Adrenal gland (tissue), 9 donors: ENCODE measurements at regions not wholly inside any gene's neighbourhood (a gene's known extent, or its start where the extent isn't known, plus 50 kb on each side); places are given as distances from the start of the nearest gene placed in this dataset.

Source experiments
- DNase-seq, 7 donors: peaks; one replicate each; pipeline ENCODE4 v3.0.0-alpha.2; 2019 to 2020
- H3K27ac ChIP-seq, 5 donors: fragments of 200-600 bp; sonication (generic) in 4 of 5; 1 replicate in 3 of 5; 2 replicates in 2 of 5; pipeline versions ENCODE4 v1.5.1 to v1.8.0; 2016 to 2020; ENCODE audit warnings: mild to moderate bottlenecking in 1 of 5
- H3K27me3 ChIP-seq: fragments of 200-600 bp; 2 replicates; pipeline ENCODE4 v1.8.0; 2021
- H3K36me3 ChIP-seq, 2 donors: fragments of 200-600 bp; replicated peaks in 1 of 2; 1 replicate in 1 of 2; 2 replicates in 1 of 2; pipeline versions ENCODE4 v1.5.1 to v1.8.0; 2018 to 2022
- H3K4me1 ChIP-seq, 2 donors: fragments of 200-600 bp; replicated peaks in 1 of 2; 1 replicate in 1 of 2; 2 replicates in 1 of 2; pipeline versions ENCODE4 v1.5.1 to v1.8.0; 2018 to 2021
- H3K4me3 ChIP-seq, 4 donors: fragments of 200-600 bp; sonication (generic) in 3 of 4; one replicate each; pipeline ENCODE4 v1.5.1; 2016 to 2018
- H3K9me3 ChIP-seq, 3 donors: fragments of 200-600 bp; sonication (generic) in 1 of 3; replicated peaks in 1 of 3; 1 replicate in 2 of 3; 2 replicates in 1 of 3; pipeline versions ENCODE4 v1.5.1 to v1.8.0; 2016 to 2021
- POLR2A ChIP-seq, 2 donors: fragments of 450-650 bp; IDR thresholded peaks; one replicate each; pipeline ENCODE4 v1.6.1; 2017; ENCODE audit warnings: antibody characterized with exemption in 2 of 2, mild to moderate bottlenecking in 2 of 2, moderate library complexity in 1 of 2
- WGBS, 4 donors: extraction: QIAGEN DNeasy Blood & Tissue Kit in 2 of 4; methylation state at CpG; one replicate each; pipeline versions ENCODE4 v1.1.5 to v1.1.7; 2013 to 2017; 5-methylcytosine and 5-hydroxymethylcytosine counted together
- intact Hi-C, 2 donors: fragments of 100-400 bp; cut with DNase I; formaldehyde crosslinking; loops; one replicate each; pipeline versions ENCODE4 v1.14.1 to v1.15.0; 2022 to 2023
- TF ChIP-seq, protein P1 (sequence below), 6 experiments: fragments of 450-650 bp in 4 of 6; fragments of 200-600 bp in 2 of 6; sonication (generic) in 1 of 6; IDR thresholded peaks; 1 replicate in 5 of 6; 2 replicates in 1 of 6; pipeline versions ENCODE4 v1.5.1 to v1.8.0; 2016 to 2021; ENCODE audit warnings: antibody characterized with exemption in 6 of 6, mild to moderate bottlenecking in 2 of 6, moderate library complexity in 1 of 6
- donor health status: healthy with polysubstance abuse.
- donor health status: Bipolar disorder and iron deficiency.
- donor health status: DM: yes; HTN: yes; CAD: no.
- donor health status: DM: no; HTN: no; CAD: no.
- donor health status: DM: no; HTN: no; CAD: no.

DNA sequence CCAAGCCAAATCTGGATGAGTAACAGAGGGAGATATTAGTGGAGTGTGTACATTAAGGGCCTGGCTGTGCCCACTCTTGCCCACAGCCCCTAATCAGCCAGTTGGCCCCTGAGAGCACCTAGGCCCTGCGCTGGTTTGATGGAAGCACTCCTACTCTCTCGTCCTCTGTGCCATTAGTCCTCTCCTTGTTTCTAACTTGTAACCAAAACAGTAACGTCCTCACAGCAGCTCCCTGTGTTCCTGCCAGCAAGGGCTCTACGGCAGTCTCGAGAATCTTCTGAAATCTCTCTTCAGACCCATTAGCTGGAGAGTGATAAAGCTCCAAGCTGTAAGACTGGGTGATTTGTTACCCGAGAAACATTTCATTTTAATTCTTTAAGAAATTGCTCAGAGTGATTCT is 76.1 kb downstream of the LRRC30 start:
- Histone ChIP-seq H3K36me3 (no peaks in the 10 kb centered on the region), H3K4me3 (no peak overlapping the region), H3K27me3 (no peaks in the 10 kb centered on the region), H3K27ac (no peak overlapping the region), H3K9me3 (no peaks in the 10 kb centered on the region), H3K4me1 (no peaks in the 10 kb centered on the region)
- intact Hi-C loops = no loop called here
- DNase-seq = no peak
- 68 to 76% (median 74%) methylated on average over 6 of the region's 6 CpGs for WGBS, 4 donors
- TF ChIP-seq POLR2A (IDR thresholded peaks at IDR 0.05) = no peak
- TF ChIP-seq, protein P1, sequence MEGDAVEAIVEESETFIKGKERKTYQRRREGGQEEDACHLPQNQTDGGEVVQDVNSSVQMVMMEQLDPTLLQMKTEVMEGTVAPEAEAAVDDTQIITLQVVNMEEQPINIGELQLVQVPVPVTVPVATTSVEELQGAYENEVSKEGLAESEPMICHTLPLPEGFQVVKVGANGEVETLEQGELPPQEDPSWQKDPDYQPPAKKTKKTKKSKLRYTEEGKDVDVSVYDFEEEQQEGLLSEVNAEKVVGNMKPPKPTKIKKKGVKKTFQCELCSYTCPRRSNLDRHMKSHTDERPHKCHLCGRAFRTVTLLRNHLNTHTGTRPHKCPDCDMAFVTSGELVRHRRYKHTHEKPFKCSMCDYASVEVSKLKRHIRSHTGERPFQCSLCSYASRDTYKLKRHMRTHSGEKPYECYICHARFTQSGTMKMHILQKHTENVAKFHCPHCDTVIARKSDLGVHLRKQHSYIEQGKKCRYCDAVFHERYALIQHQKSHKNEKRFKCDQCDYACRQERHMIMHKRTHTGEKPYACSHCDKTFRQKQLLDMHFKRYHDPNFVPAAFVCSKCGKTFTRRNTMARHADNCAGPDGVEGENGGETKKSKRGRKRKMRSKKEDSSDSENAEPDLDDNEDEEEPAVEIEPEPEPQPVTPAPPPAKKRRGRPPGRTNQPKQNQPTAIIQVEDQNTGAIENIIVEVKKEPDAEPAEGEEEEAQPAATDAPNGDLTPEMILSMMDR (IDR thresholded peaks at IDR 0.05) = no peak

- H3K36me3 ChIP-seq = no peaks in the 10 kb centered on the region
- H3K27ac ChIP-seq = no peak overlapping the region
- no peaks in the 10 kb centered on the region for H3K9me3 ChIP-seq
- H3K27me3 ChIP-seq = no peaks in the 10 kb centered on the region
- H3K4me3 ChIP-seq = no peak overlapping the region
- no peaks in the 10 kb centered on the region for H3K4me1 ChIP-seq
- no peak for DNase-seq
- TF ChIP-seq POLR2A (IDR thresholded peaks at IDR 0.05) = no peak
- TF ChIP-seq, protein P1 (IDR thresholded peaks at IDR 0.05) = no peak
- WGBS, 4 donors = 80 to 86% (median 83%) methylated on average over 8 of the region's 8 CpGs
- intact Hi-C loops = no loop called here
These were observed 76.6 kb downstream of the LRRC30 start for GRCh38 chr18:7307526-7307925.

DNA sequence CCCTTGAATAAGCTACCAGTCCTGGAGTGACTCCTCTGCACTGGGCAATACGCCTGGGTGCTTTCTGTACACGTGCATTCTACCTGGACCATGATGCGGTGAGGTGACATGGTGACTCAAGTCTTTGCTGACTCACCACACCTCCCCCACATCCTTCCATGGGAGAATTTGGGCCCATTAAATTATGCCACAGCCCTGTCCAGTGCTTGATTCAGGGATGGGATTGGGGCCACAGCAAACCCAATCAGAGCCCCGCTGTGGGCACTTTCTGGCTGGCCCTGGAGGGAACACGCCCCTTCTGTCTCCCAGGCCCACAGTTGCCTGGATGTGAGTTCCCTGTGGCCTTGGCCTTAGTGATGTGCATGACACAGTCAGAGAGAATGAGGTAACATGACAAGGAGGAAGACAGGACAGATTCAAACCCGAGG is 86.9 kb downstream of the LRRC30 start:
- H3K4me1 ChIP-seq = no peaks in the 10 kb centered on the region
- DNase-seq = no peak
- no peak overlapping the region for H3K4me3 ChIP-seq
- no peaks in the 10 kb centered on the region for H3K27me3 ChIP-seq
- no peaks in the 10 kb centered on the region for H3K9me3 ChIP-seq
- intact Hi-C loops = no loop called here
- H3K36me3 ChIP-seq = no peaks in the 10 kb centered on the region
- no peak overlapping the region for H3K27ac ChIP-seq
- no peak for TF ChIP-seq POLR2A (IDR thresholded peaks at IDR 0.05)
- TF ChIP-seq, protein P1 (IDR thresholded peaks at IDR 0.05) = no peak
- WGBS, 4 donors = 75 to 81% (median 80%) methylated on average over 6 of the region's 6 CpGs

DNA sequence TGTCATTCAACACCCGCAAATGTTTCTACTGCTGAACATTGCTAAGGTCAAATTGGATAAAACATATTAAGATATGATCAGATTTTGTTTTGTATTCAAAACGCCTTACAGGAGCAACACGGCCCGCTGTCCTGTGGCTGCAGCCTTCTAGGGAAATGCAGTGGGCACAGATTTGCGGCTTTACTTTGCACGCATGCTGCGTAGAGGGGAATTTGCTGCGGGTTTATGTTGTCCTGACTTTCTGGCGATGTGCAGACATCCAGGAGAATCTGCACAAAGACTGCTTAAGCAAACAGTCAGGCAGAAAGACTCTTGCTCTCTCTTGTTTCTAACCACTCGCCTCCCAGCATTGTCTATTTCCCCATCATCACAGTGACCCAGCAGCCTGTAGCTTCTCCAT is 88.3 kb downstream of the LRRC30 start:
- no peak for TF ChIP-seq POLR2A (IDR thresholded peaks at IDR 0.05)
- TF ChIP-seq, protein P1 (IDR thresholded peaks at IDR 0.05) = no peak
- no peak overlapping the region for H3K27ac ChIP-seq
- H3K4me1 ChIP-seq = no peaks in the 10 kb centered on the region
- no peak for DNase-seq
- H3K9me3 ChIP-seq = no peaks in the 10 kb centered on the region
- WGBS, 4 donors = 76 to 87% (median 83%) methylated on average over 10 of the region's 10 CpGs
- no peaks in the 10 kb centered on the region for H3K36me3 ChIP-seq
- intact Hi-C loops = no loop called here
- no peak overlapping the region for H3K4me3 ChIP-seq
- no peaks in the 10 kb centered on the region for H3K27me3 ChIP-seq
